Neural crest cell (in vitro differentiated cells): ENCODE measurements at regions not wholly inside any gene's neighbourhood (a gene's known extent, or its start where the extent isn't known, plus 50 kb on each side); places are given as distances from the start of the nearest gene placed in this dataset.
"Not testable (repeated sequence)": the region's sequence is repeated elsewhere in the genome, so short reads cannot be mapped to it uniquely, and the experiment has no call there.

Source experiments
- DNase-seq: peaks from one replicate; pipeline ENCODE4 v3.0.0; 2021; ENCODE audit warnings: low read depth, mixed read lengths, low spot score
- H3K27ac Mint-ChIP-seq: one replicate; pipeline ENCODE4 v1.8.0; 2021; ENCODE audit warnings: mild to moderate bottlenecking, mixed read lengths; ENCODE audit not compliant: unreplicated experiment
- H3K27me3 Mint-ChIP-seq: 2 replicates; pipeline ENCODE4 v1.8.0; 2021; ENCODE audit warnings: low read depth, mild to moderate bottlenecking, mixed read lengths
- H3K36me3 Mint-ChIP-seq: 2 replicates; pipeline ENCODE4 v1.8.0; 2021; ENCODE audit warnings: low read depth, mild to moderate bottlenecking, mixed read lengths
- H3K4me1 Mint-ChIP-seq: 2 replicates; pipeline ENCODE4 v1.8.0; 2021; ENCODE audit warnings: mixed read lengths
- H3K4me3 Mint-ChIP-seq: one replicate; pipeline ENCODE4 v1.8.0; 2021; ENCODE audit warnings: mild to moderate bottlenecking, mixed read lengths
- H3K9me3 Mint-ChIP-seq: 2 replicates; pipeline ENCODE4 v1.8.0; 2021; ENCODE audit warnings: mixed read lengths
- CTCF ChIP-seq: fragments of 200-600 bp; sonication (generic); conservative IDR thresholded peaks from 2 replicates; pipeline ENCODE4 v1.5.0; 2021; ENCODE audit warnings: antibody characterized with exemption, mild to moderate bottlenecking

GRCh38 chr6:8810325-8810724 is 375.0 kb upstream of the SLC35B3 start:
- no peaks in the 10 kb centered on the region for H3K27me3 Mint-ChIP-seq
- H3K4me3 Mint-ChIP-seq = no peak overlapping the region
- H3K9me3 Mint-ChIP-seq = peaks cover 4% of the 10 kb centered on the region
- no peaks in the 10 kb centered on the region for H3K36me3 Mint-ChIP-seq
- peaks cover 11% of the 10 kb centered on the region for H3K4me1 Mint-ChIP-seq
- H3K27ac Mint-ChIP-seq = no peak overlapping the region
- no peak for TF ChIP-seq CTCF
- no peak for DNase-seq

GRCh38 chr6:8809662-8810061 is 374.3 kb upstream of the SLC35B3 start:
- Mint-ChIP-seq H3K4me3 (no peak overlapping the region), H3K36me3 (no peaks in the 10 kb centered on the region), H3K27ac (no peak overlapping the region), H3K27me3 (no peaks in the 10 kb centered on the region), H3K9me3 (peaks cover 6% of the 10 kb centered on the region), H3K4me1 (peaks cover 11% of the 10 kb centered on the region)
- no peak for TF ChIP-seq CTCF
- no peak for DNase-seq

- Mint-ChIP-seq H3K27me3 (no peaks in the 10 kb centered on the region), H3K4me1 (peaks cover 5% of the 10 kb centered on the region), H3K27ac (peak overlapping the region; percentile 65), H3K4me3 (no peak overlapping the region), H3K9me3 (peaks cover 5% of the 10 kb centered on the region), H3K36me3 (peaks cover 5% of the 10 kb centered on the region)
- no peak for DNase-seq
- no peak for TF ChIP-seq CTCF
Observed at GRCh38 chr6:8803181-8803760, 367.9 kb upstream of the SLC35B3 start.

- not testable (repeated sequence) for DNase-seq, H3K4me3 Mint-ChIP-seq, H3K36me3 Mint-ChIP-seq, H3K27me3 Mint-ChIP-seq, H3K9me3 Mint-ChIP-seq, H3K4me1 Mint-ChIP-seq
- H3K27ac Mint-ChIP-seq = peak overlapping the region; percentile 90
Observed at GRCh38 chr6:8802397-8802796, 367.1 kb upstream of the SLC35B3 start.

- Mint-ChIP-seq H3K4me1 (no peaks in the 10 kb centered on the region), H3K9me3 (no peaks in the 10 kb centered on the region), H3K27me3 (no peaks in the 10 kb centered on the region), H3K4me3 (no peak overlapping the region), H3K36me3 (no peaks in the 10 kb centered on the region), H3K27ac (no peak overlapping the region)
- DNase-seq = no peak
- no peak for TF ChIP-seq CTCF
Observed at GRCh38 chr6:8794420-8794819, 359.1 kb upstream of the SLC35B3 start.

GRCh38 chr6:8789878-8790277 is 354.5 kb upstream of the SLC35B3 start:
- H3K36me3 Mint-ChIP-seq = no peaks in the 10 kb centered on the region
- H3K9me3 Mint-ChIP-seq = no peaks in the 10 kb centered on the region
- no peak overlapping the region for H3K27ac Mint-ChIP-seq
- TF ChIP-seq CTCF = no peak
- H3K27me3 Mint-ChIP-seq = no peaks in the 10 kb centered on the region
- no peak overlapping the region for H3K4me3 Mint-ChIP-seq
- DNase-seq = no peak
- H3K4me1 Mint-ChIP-seq = no peaks in the 10 kb centered on the region
